ENCODE measurements at regions not wholly inside any gene's neighbourhood (a gene's known extent, or its start where the extent isn't known, plus 50 kb on each side); places are given as distances from the start of the nearest gene placed in this dataset.

DNA sequence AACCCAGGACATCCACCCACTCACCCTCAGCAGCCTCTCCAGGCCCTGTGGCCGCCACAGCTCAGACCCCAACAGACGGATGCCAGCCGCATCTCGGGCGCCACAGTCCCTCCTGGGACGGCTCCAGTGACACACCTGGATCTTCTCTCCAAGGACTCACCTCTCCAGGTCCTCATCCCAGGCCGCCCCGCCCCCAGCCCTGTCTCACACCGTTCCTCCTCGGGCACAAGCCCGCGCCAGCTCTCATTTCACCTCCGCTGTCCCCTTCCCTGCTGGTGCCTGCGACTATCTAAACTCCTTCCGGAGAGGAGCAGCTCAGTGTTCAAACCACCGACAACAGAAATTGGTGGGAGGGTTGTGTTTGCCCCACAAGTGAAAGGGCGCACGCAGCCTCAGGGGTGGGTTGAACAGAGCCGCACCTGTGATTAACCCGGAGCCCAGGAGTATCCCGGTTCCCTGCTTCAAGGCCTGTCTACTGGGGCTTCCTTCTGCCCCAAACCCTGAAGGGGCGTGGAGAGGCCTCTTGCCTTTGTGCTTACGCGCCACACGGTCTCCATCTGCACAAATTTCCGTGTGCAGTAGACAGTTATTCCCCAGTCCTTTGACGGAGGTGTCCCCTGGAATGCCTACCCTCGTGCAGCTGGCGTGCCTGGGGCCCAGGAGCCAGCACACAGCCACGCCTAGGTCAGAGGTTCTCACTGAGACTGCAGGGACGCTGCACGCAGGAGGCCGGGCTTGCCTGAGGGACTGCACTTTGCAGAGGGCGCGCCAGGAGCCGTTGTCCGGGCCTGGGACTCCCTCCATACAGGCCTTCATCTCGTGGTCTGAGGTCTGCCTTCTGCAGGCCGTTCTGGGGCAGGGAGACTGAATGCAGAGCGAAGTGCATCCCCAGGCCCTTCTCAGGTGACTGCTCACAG is 232.7 kb downstream of the DLL1 start:
- TF ChIP-seq POLR2A (IDR thresholded peaks at IDR 0.05) (no peak), CTCF (IDR thresholded peaks at IDR 0.05) (no peak)
